ENCODE measurements at regions not wholly inside any gene's neighbourhood (a gene's known extent, or its start where the extent isn't known, plus 50 kb on each side); places are given as distances from the start of the nearest gene placed in this dataset.

DNA sequence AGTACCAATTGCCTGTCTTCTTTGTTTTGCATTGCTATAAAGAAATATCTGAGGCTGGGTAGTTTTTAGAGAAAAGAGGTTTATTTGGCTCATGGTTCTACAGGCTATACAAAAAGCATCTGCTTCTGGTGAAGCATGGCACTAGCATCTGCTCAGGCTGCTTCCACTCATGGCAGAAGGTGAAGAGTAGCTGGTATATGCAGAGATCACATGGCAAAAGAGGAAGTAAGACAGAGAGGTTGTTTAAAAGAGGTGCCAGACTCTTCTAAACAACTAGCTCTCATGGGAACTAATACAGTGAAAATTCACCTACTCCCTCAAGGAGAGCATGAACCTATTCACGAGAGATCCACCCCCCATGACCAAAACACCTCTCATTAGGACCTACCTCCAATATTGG, 56.7 kb upstream of the GUCA2B start:
- in situ Hi-C loops (cut with MboI; ENCODE audit: low pct_unique_long_range_greater_than_20kb, low sequenced_read_pairs, unreplicated experiment), result no loop called here
- TF ChIP-seq, protein P1, sequence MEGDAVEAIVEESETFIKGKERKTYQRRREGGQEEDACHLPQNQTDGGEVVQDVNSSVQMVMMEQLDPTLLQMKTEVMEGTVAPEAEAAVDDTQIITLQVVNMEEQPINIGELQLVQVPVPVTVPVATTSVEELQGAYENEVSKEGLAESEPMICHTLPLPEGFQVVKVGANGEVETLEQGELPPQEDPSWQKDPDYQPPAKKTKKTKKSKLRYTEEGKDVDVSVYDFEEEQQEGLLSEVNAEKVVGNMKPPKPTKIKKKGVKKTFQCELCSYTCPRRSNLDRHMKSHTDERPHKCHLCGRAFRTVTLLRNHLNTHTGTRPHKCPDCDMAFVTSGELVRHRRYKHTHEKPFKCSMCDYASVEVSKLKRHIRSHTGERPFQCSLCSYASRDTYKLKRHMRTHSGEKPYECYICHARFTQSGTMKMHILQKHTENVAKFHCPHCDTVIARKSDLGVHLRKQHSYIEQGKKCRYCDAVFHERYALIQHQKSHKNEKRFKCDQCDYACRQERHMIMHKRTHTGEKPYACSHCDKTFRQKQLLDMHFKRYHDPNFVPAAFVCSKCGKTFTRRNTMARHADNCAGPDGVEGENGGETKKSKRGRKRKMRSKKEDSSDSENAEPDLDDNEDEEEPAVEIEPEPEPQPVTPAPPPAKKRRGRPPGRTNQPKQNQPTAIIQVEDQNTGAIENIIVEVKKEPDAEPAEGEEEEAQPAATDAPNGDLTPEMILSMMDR (IDR thresholded peaks at IDR 0.05; ENCODE audit: extremely low read depth, insufficient read depth, missing control alignments), result no peak
- DNase-seq (ENCODE audit: low spot score), result no peak

DNA sequence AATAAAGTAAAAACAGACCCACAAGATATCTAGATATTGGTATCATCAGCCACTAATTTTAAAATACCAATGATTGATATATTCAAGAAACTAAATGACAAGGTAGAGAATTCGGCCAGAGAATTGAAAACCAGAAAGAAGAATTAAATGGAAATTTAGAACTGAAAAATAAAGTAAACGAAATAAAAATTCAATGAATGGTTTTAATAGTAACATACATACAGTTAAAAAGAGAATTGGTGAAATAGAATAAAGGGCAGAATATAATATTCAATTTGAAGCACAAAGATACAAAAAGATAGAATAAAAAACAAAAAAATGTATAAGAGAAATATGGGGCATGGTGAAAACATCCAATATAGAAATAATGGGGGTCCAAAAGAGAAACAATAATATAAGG, 64.0 kb upstream of the GUCA2B start:
- in situ Hi-C loops (cut with MboI; ENCODE audit: low pct_unique_long_range_greater_than_20kb, low sequenced_read_pairs, unreplicated experiment), result no loop called here

GRCh38 chr1:42086146-42086545, 67.1 kb upstream of the GUCA2B start:
- TF ChIP-seq, protein P1 (IDR thresholded peaks at IDR 0.05; ENCODE audit: extremely low read depth, insufficient read depth, missing control alignments), result no peak
- DNase-seq (ENCODE audit: low spot score), result no peak
- in situ Hi-C loops (cut with MboI; ENCODE audit: low pct_unique_long_range_greater_than_20kb, low sequenced_read_pairs, unreplicated experiment), result no loop called here

More for the DNA sequence above, 64.0 kb upstream of the GUCA2B start:
- TF ChIP-seq, protein P1 (IDR thresholded peaks at IDR 0.05; ENCODE audit: extremely low read depth, insufficient read depth, missing control alignments), result no peak
- no peak for DNase-seq (ENCODE audit: low spot score)

- DNase-seq (ENCODE audit: low spot score), result no peak
- in situ Hi-C loops (cut with MboI; ENCODE audit: low pct_unique_long_range_greater_than_20kb, low sequenced_read_pairs, unreplicated experiment), result no loop called here
- TF ChIP-seq, protein P1 (IDR thresholded peaks at IDR 0.05; ENCODE audit: extremely low read depth, insufficient read depth, missing control alignments), result no peak
Observed at GRCh38 chr1:42085596-42085995, 67.6 kb upstream of the GUCA2B start.

- in situ Hi-C loops (cut with MboI; ENCODE audit: low pct_unique_long_range_greater_than_20kb, low sequenced_read_pairs, unreplicated experiment), result no loop called here
Observed at GRCh38 chr1:42081475-42081874, 71.7 kb upstream of the GUCA2B start.

DNA sequence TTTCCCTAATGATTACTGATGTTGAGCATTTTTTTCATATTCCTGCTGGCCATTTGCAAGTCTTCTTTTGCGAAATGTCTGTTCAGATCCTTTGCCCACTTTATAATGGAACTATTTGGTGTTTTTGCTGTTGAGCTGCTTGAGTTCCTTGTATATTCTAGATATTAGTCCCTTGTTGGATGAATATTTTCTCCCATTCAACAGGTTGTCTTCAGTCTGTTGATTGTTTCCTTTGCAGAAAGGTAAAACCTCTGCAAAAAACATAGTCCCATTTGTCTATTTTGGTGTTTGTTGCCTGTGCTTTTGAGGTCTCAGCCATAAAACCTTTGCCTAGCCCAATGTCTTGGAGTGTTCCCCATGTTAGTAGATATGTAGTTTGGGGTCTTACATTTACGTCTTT, 78.0 kb upstream of the GUCA2B start:
- in situ Hi-C loops (cut with MboI; ENCODE audit: low pct_unique_long_range_greater_than_20kb, low sequenced_read_pairs, unreplicated experiment), result no loop called here
- no peak for DNase-seq (ENCODE audit: low spot score)
- TF ChIP-seq, protein P1 (IDR thresholded peaks at IDR 0.05; ENCODE audit: extremely low read depth, insufficient read depth, missing control alignments), result no peak

More at GRCh38 chr1:42081475-42081874, 71.7 kb upstream of the GUCA2B start:
- DNase-seq (ENCODE audit: low spot score), result no peak
- TF ChIP-seq, protein P1 (IDR thresholded peaks at IDR 0.05; ENCODE audit: extremely low read depth, insufficient read depth, missing control alignments), result no peak

GRCh38 chr1:42070996-42071395, 82.2 kb upstream of the GUCA2B start:
- no peak for DNase-seq (ENCODE audit: low spot score)
- TF ChIP-seq, protein P1 (IDR thresholded peaks at IDR 0.05; ENCODE audit: extremely low read depth, insufficient read depth, missing control alignments), result no peak
- in situ Hi-C loops (cut with MboI; ENCODE audit: low pct_unique_long_range_greater_than_20kb, low sequenced_read_pairs, unreplicated experiment), result no loop called here

Data from GM13977 (cell line).